ENCODE measurements at regions not wholly inside any gene's neighbourhood (a gene's known extent, or its start where the extent isn't known, plus 50 kb on each side); places are given as distances from the start of the nearest gene placed in this dataset.

- no peak for TF ChIP-seq CTCF (IDR thresholded peaks at IDR 0.05)
Measured at GRCh38 chr1:232223183-232223708, 406.7 kb downstream of the SIPA1L2 start.

GRCh38 chr1:232222614-232223013 lies 407.3 kb downstream of the SIPA1L2 start:
- no peak for TF ChIP-seq CTCF (IDR thresholded peaks at IDR 0.05)

GRCh38 chr1:232221802-232222499 lies 408.0 kb downstream of the SIPA1L2 start:
- TF ChIP-seq CTCF (IDR thresholded peaks at IDR 0.05), result no peak

GRCh38 chr1:232218955-232219865 lies 410.7 kb downstream of the SIPA1L2 start:
- no peak for TF ChIP-seq CTCF (IDR thresholded peaks at IDR 0.05)

- TF ChIP-seq CTCF (IDR thresholded peaks at IDR 0.05), result no peak
Measured at GRCh38 chr1:232213928-232214327, 416.0 kb downstream of the SIPA1L2 start.

GRCh38 chr1:232212253-232212652 lies 417.7 kb downstream of the SIPA1L2 start:
- no peak for TF ChIP-seq CTCF (IDR thresholded peaks at IDR 0.05)

- peak; percentile 42; the same call in 1 of the 2 replicates for TF ChIP-seq CTCF (IDR thresholded peaks at IDR 0.05)
Measured at GRCh38 chr1:232211149-232211548, 418.8 kb downstream of the SIPA1L2 start.

Data from LNCAP (cell line).